OCI-LY3 (cell line): ENCODE measurements at regions not wholly inside any gene's neighbourhood (a gene's known extent, or its start where the extent isn't known, plus 50 kb on each side); places are given as distances from the start of the nearest gene placed in this dataset.

Source experiments
- H2AFZ ChIP-seq: fragments of 200-600, 300-600 bp; shearing (Covaris generic); 2 replicates; pipeline ENCODE4 v1.6.0; 2014; ENCODE audit warnings: antibody characterized with exemption, low read depth, low read length
- H3K27ac ChIP-seq: fragments of 200-600, 300-600 bp; sonication (generic); 2 replicates; pipeline ENCODE4 v1.5.1; 2014; ENCODE audit warnings: mild to moderate bottlenecking, low read length, moderate library complexity, mixed read lengths
- H3K27me3 ChIP-seq: fragments of 200-600, 300-600 bp; sonication (generic); 2 replicates; pipeline ENCODE4 v1.6.1; 2014; ENCODE audit warnings: low read depth, low read length, mixed read lengths
- H3K36me3 ChIP-seq: fragments of 200-600, 300-600 bp; sonication (generic); replicated peaks from 2 replicates; pipeline ENCODE3; 2014; ENCODE audit warnings: low read depth, low read length, mixed read lengths
- H3K4me1 ChIP-seq: fragments of 300-600, 200-600 bp; sonication (generic); 2 replicates; pipeline ENCODE4 v1.6.1; 2014; ENCODE audit warnings: low read length, mixed read lengths
- H3K4me2 ChIP-seq: fragments of 200-600, 300-600 bp; sonication (generic); 2 replicates; pipeline ENCODE4 v1.6.1; 2014; ENCODE audit warnings: low read length, mixed read lengths
- H3K4me3 ChIP-seq: fragments of 300-600, 200-600 bp; sonication (generic); 2 replicates; pipeline ENCODE4 v1.5.1; 2014; ENCODE audit warnings: antibody characterized with exemption, mild to moderate bottlenecking, low read length, moderate library complexity
- H3K79me2 ChIP-seq: fragments of 300-600, 200-600 bp; shearing (Covaris generic); 2 replicates; pipeline ENCODE4 v1.6.1; 2014; ENCODE audit warnings: mild to moderate bottlenecking, low read length, mixed read lengths
- H3K9ac ChIP-seq: fragments of 300-600, 200-600 bp; shearing (Covaris generic); 2 replicates; pipeline ENCODE4 v1.6.0; 2014; ENCODE audit warnings: mild to moderate bottlenecking, low read length, moderate library complexity
- H3K9me3 ChIP-seq: fragments of 200-600, 300-600 bp; shearing (Covaris generic); 2 replicates; pipeline ENCODE4 v1.6.1; 2014; ENCODE audit warnings: low read length, mixed read lengths; ENCODE audit not compliant: insufficient read depth
- H4K20me1 ChIP-seq: fragments of 200-600, 300-600 bp; sonication (generic); 2 replicates; pipeline ENCODE4 v1.6.1; 2016; ENCODE audit warnings: low read length, mixed read lengths; ENCODE audit not compliant: insufficient read depth
- EZH2phosphoT487 ChIP-seq: fragments of 200-600 bp; shearing (Covaris generic); IDR thresholded peaks from 2 replicates; pipeline ENCODE4 v1.6.1; 2018; ENCODE audit warnings: antibody characterized with exemption, mixed run types, low read depth
- TF ChIP-seq, protein P1 (sequence below): fragments of 200-600, 300-600 bp; sonication (generic); IDR thresholded peaks from 2 replicates; pipeline ENCODE4 v1.5.1; 2014; ENCODE audit warnings: antibody characterized with exemption, low read length, low read depth

- H3K79me2 ChIP-seq = no peaks in the 10 kb centered on the region
- no peak overlapping the region for H3K4me3 ChIP-seq
- H3K9me3 ChIP-seq = no peaks in the 10 kb centered on the region
- H3K36me3 ChIP-seq = no peaks in the 10 kb centered on the region
- no peak overlapping the region for H3K27ac ChIP-seq
- no peaks in the 10 kb centered on the region for H3K27me3 ChIP-seq
- peaks cover 26% of the 10 kb centered on the region for H3K4me1 ChIP-seq
- H3K4me2 ChIP-seq = no peak overlapping the region
- no peak overlapping the region for H3K9ac ChIP-seq
- TF ChIP-seq, protein P1, sequence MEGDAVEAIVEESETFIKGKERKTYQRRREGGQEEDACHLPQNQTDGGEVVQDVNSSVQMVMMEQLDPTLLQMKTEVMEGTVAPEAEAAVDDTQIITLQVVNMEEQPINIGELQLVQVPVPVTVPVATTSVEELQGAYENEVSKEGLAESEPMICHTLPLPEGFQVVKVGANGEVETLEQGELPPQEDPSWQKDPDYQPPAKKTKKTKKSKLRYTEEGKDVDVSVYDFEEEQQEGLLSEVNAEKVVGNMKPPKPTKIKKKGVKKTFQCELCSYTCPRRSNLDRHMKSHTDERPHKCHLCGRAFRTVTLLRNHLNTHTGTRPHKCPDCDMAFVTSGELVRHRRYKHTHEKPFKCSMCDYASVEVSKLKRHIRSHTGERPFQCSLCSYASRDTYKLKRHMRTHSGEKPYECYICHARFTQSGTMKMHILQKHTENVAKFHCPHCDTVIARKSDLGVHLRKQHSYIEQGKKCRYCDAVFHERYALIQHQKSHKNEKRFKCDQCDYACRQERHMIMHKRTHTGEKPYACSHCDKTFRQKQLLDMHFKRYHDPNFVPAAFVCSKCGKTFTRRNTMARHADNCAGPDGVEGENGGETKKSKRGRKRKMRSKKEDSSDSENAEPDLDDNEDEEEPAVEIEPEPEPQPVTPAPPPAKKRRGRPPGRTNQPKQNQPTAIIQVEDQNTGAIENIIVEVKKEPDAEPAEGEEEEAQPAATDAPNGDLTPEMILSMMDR = no peak
- no peak for TF ChIP-seq EZH2phosphoT487
- no peaks in the 10 kb centered on the region for H4K20me1 ChIP-seq
- H2AFZ ChIP-seq = no peak overlapping the region
These were observed 224.4 kb upstream of the COPS8 start for GRCh38 chr2:236861196-236861875.

DNA sequence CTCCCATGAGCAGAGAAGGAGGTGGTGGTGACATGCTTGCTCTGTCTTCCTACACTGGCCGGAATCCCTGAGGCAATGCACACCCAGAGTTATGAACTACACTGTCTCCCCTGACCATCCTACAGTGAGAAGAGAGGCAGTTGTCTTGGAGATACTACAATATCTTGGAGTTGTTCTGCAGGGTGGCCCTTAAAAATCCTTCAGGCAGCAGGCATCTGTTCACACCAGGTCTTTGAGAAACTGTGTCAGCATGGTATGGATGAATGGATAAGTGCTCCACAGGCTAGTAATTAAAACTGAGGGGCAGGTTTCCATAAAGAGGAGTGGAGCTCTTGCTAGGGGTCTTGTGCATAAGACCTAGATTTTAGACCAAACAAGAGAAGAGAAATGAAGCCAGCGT is 223.7 kb upstream of the COPS8 start:
- Histone ChIP-seq H3K27me3 (no peaks in the 10 kb centered on the region), H3K27ac (no peak overlapping the region), H2AFZ (no peak overlapping the region), H3K79me2 (no peaks in the 10 kb centered on the region), H3K9ac (no peak overlapping the region), H4K20me1 (no peaks in the 10 kb centered on the region), H3K4me2 (no peak overlapping the region), H3K4me1 (peaks cover 26% of the 10 kb centered on the region), H3K9me3 (no peaks in the 10 kb centered on the region), H3K36me3 (no peaks in the 10 kb centered on the region), H3K4me3 (no peak overlapping the region)
- TF ChIP-seq EZH2phosphoT487 = no peak
- TF ChIP-seq, protein P1 = no peak

GRCh38 chr2:236862526-236862925 is 223.2 kb upstream of the COPS8 start:
- Histone ChIP-seq H3K27me3 (no peaks in the 10 kb centered on the region), H3K9me3 (no peaks in the 10 kb centered on the region), H3K4me3 (peak overlapping the region; percentile 29; the same call in 1 of the 2 replicates), H3K79me2 (no peaks in the 10 kb centered on the region), H3K27ac (peak overlapping the region; percentile 71), H3K9ac (no peak overlapping the region), H4K20me1 (no peaks in the 10 kb centered on the region), H2AFZ (0 out of 2 replicates have a peak overlapping the region, but pooled peaks have one; percentile 65), H3K4me1 (peaks cover 26% of the 10 kb centered on the region), H3K36me3 (no peaks in the 10 kb centered on the region), H3K4me2 (peak overlapping the region; percentile 61)
- TF ChIP-seq, protein P1 = no peak
- no peak for TF ChIP-seq EZH2phosphoT487

- no peak for TF ChIP-seq EZH2phosphoT487
- TF ChIP-seq, protein P1 = no peak
These were observed 222.5 kb upstream of the COPS8 start for GRCh38 chr2:236862961-236863728.

More at GRCh38 chr2:236862961-236863728, 222.5 kb upstream of the COPS8 start:
- Histone ChIP-seq H3K27ac (peak overlapping the region; percentile 71), H3K4me3 (peak overlapping the region; percentile 33; the same call in 1 of the 2 replicates), H3K79me2 (no peaks in the 10 kb centered on the region), H3K9me3 (no peaks in the 10 kb centered on the region), H4K20me1 (no peaks in the 10 kb centered on the region), H3K9ac (no peak overlapping the region), H3K4me1 (peaks cover 26% of the 10 kb centered on the region), H3K27me3 (no peaks in the 10 kb centered on the region), H2AFZ (0 out of 2 replicates have a peak overlapping the region, but pooled peaks have one; percentile 65), H3K36me3 (no peaks in the 10 kb centered on the region), H3K4me2 (peak overlapping the region; percentile 61)
